GM18511 (cell line): ENCODE measurements at regions not wholly inside any gene's neighbourhood (a gene's known extent, or its start where the extent isn't known, plus 50 kb on each side); places are given as distances from the start of the nearest gene placed in this dataset.
A peak's percentile ranks its signal among the peaks of the same experiment; 100 is the strongest.

Experiments used
- ATAC-seq: cut with Tn5 transposase; IDR thresholded peaks from one replicate; pipeline ENCODE4 v1.9.1; 2021; ENCODE audit warnings: mild to moderate bottlenecking, moderate library complexity; ENCODE audit not compliant: unreplicated experiment

GRCh38 chr6:137815692-137816091 lies 51.4 kb upstream of the TNFAIP3 start:
- no peak for ATAC-seq

- peak; percentile 48 for ATAC-seq
Observed at GRCh38 chr6:137816133-137816579, 50.9 kb upstream of the TNFAIP3 start.

GRCh38 chr6:137816688-137817618 lies 50.1 kb upstream of the TNFAIP3 start:
- ATAC-seq, result no peak
